Memory B cell (primary cell): ENCODE measurements at regions not wholly inside any gene's neighbourhood (a gene's known extent, or its start where the extent isn't known, plus 50 kb on each side); places are given as distances from the start of the nearest gene placed in this dataset.

ENCODE experiments used
- ATAC-seq: fragments of 150-1000 bp; cut with Tn5 transposase; 2 replicates; pipeline ENCODE4 v1.10.0; 2021; ENCODE audit warnings: low read depth, mild to moderate bottlenecking, moderate library complexity
- DNase-seq, 2 donors: peaks; one replicate each; pipeline ENCODE4 v3.0.0; 2022; ENCODE audit warnings: low spot score in 2 of 2
- H3K27ac Mint-ChIP-seq: one replicate; pipeline ENCODE4 v1.8.0; 2022; ENCODE audit warnings: mild to moderate bottlenecking, moderate library complexity, mixed read lengths
- H3K27me3 Mint-ChIP-seq: one replicate; pipeline ENCODE4 v1.8.0; 2022; ENCODE audit warnings: mixed read lengths
- H3K36me3 Mint-ChIP-seq: one replicate; pipeline ENCODE4 v1.8.0; 2022; ENCODE audit warnings: mild to moderate bottlenecking, mixed read lengths
- H3K4me1 Mint-ChIP-seq: one replicate; pipeline ENCODE4 v1.8.0; 2022; ENCODE audit warnings: mixed read lengths
- H3K4me3 Mint-ChIP-seq: one replicate; pipeline ENCODE4 v1.8.0; 2022; ENCODE audit warnings: mild to moderate bottlenecking, moderate library complexity, mixed read lengths
- H3K9me3 Mint-ChIP-seq: one replicate; pipeline ENCODE4 v1.8.0; 2022; ENCODE audit warnings: mixed read lengths

DNA sequence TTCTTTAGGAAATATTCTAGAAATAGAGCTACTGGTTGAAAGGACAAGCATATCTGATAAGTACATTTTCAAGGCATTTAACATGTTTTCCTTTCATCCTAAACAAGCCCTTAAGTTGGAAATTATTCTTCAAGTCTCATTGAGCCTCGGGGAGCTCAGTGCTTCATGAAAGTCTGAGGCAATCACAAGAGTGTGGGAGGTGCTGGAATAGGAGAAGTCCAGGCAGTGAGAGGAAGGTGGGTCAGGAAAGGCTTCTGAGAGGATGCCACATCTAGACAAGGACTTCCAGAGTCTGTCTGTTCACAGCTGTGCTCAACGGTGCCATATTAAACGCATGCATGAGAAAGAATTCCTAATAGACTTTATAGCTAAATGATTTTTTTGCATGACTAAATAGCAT is 69.8 kb downstream of the CD83 start:
- Mint-ChIP-seq H3K4me1 (no peaks in the 10 kb centered on the region), H3K27me3 (no peaks in the 10 kb centered on the region), H3K27ac (no peak overlapping the region)

DNA sequence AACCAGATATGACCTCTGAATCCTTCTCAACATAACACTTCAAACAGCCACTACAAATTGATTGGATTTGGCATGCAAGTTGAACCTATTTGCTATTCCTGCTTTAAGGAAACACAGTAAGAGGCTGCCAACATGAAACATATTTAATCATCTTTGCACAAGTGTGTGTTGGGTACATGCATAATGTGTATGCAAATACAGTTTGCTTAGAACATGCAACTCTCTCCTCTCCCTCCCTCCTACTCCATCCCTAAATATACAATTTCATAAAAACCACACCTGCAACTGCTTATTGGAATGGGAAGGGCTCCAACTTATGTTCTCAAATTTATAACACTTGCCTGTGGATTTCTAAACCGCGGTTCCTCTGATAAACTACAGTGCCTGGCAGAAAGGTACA is 71.5 kb downstream of the CD83 start:
- Mint-ChIP-seq H3K27me3 (no peaks in the 10 kb centered on the region), H3K27ac (no peak overlapping the region), H3K36me3 (peaks cover 9% of the 10 kb centered on the region), H3K4me1 (no peaks in the 10 kb centered on the region), H3K4me3 (no peak overlapping the region), H3K9me3 (no peaks in the 10 kb centered on the region)
- DNase-seq, result no peak
- no peak for ATAC-seq

More for the DNA sequence above, 69.8 kb downstream of the CD83 start:
- no peak for ATAC-seq
- no peak overlapping the region for H3K4me3 Mint-ChIP-seq
- H3K36me3 Mint-ChIP-seq, result peaks cover 9% of the 10 kb centered on the region
- no peak for DNase-seq
- no peaks in the 10 kb centered on the region for H3K9me3 Mint-ChIP-seq

- no peaks in the 10 kb centered on the region for H3K9me3 Mint-ChIP-seq
- no peaks in the 10 kb centered on the region for H3K27me3 Mint-ChIP-seq
- DNase-seq, result no peak
Observed at GRCh38 chr6:14190191-14190928, 72.8 kb downstream of the CD83 start.

DNA sequence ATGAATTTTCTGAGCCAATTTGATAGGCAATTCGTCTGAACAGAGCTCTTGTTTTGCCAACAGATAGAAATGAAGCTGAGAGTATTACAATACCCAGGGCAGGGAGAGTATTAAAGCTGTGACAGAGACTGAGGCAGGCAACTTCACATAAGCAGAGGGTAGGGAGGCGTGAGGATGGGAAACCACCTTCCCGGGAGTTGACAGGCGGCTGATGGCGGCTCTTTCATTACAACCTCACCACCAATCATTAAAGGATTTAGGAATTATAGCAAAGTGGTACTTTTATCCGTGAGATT is 73.3 kb downstream of the CD83 start:
- DNase-seq (no peak), ATAC-seq (no peak)
- Mint-ChIP-seq H3K36me3 (peaks cover 6% of the 10 kb centered on the region), H3K9me3 (no peaks in the 10 kb centered on the region), H3K27me3 (no peaks in the 10 kb centered on the region), H3K27ac (no peak overlapping the region), H3K4me1 (no peaks in the 10 kb centered on the region), H3K4me3 (no peak overlapping the region)

More at GRCh38 chr6:14190191-14190928, 72.8 kb downstream of the CD83 start:
- H3K27ac Mint-ChIP-seq, result no peak overlapping the region
- peaks cover 7% of the 10 kb centered on the region for H3K36me3 Mint-ChIP-seq
- H3K4me3 Mint-ChIP-seq, result no peak overlapping the region
- ATAC-seq, result no peak
- no peaks in the 10 kb centered on the region for H3K4me1 Mint-ChIP-seq

GRCh38 chr6:14191761-14192160 is 74.2 kb downstream of the CD83 start:
- Mint-ChIP-seq H3K36me3 (peaks cover 5% of the 10 kb centered on the region), H3K9me3 (no peaks in the 10 kb centered on the region), H3K27ac (no peak overlapping the region), H3K4me1 (no peaks in the 10 kb centered on the region), H3K4me3 (no peak overlapping the region), H3K27me3 (no peaks in the 10 kb centered on the region)
- no peak for DNase-seq
- no peak for ATAC-seq

DNA sequence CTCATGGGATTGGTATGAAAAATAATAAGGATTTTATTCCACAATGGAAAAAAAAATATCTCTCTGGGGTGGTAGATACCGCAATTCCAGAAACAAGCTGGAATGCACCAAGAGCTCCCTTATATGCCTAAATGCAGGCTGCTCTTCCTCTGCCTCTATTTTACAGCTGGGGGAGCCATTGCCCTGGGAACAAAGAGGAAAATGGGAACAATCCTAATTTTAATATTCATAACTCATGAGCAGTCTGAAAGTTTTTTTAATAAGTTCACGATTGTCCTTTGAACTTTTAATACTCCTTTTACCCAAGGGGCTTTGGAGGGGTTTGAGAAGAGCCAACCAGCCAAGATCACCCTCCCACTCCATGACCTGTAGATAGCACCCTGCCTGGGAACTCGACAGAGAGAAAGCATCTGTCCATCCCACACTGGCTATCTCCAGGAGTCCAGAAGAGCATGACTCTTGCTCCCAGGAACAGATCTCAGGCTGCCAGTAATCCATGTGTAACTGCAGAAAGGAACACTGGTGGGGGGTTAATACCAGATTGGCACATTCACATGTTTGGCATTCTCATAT is 74.7 kb downstream of the CD83 start:
- H3K9me3 Mint-ChIP-seq, result no peaks in the 10 kb centered on the region
- DNase-seq (no peak), ATAC-seq (no peak)
- H3K27me3 Mint-ChIP-seq, result no peaks in the 10 kb centered on the region
- no peaks in the 10 kb centered on the region for H3K4me1 Mint-ChIP-seq
- H3K4me3 Mint-ChIP-seq, result no peak overlapping the region
- H3K27ac Mint-ChIP-seq, result no peak overlapping the region
- H3K36me3 Mint-ChIP-seq, result peaks cover 5% of the 10 kb centered on the region

DNA sequence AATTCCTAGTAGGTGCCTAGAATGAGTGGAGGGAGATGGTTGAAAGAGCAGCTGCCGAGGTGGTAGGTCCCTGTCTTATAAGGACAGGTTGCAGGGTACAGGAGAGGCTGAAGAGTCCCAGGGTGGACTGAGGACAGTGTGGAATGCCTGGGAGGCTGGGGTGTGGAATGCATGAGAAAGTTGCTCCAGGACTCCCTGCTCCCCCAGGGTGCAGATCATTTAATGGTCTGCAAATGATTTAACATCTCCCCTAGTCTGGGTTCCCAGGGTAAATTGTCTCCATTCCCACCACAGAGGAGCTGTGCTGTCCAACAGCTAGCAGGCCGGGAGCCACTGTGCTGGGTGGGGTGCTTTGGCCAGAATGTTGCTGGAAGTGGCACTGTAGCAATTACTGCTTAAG is 76.0 kb downstream of the CD83 start:
- Mint-ChIP-seq H3K27ac (no peak overlapping the region), H3K9me3 (no peaks in the 10 kb centered on the region), H3K4me3 (no peak overlapping the region), H3K4me1 (no peaks in the 10 kb centered on the region), H3K27me3 (no peaks in the 10 kb centered on the region), H3K36me3 (peaks cover 5% of the 10 kb centered on the region)
- ATAC-seq, result no peak
- DNase-seq, result no peak

GRCh38 chr6:14194483-14194882 is 76.9 kb downstream of the CD83 start:
- H3K36me3 Mint-ChIP-seq, result peaks cover 6% of the 10 kb centered on the region
- H3K4me1 Mint-ChIP-seq, result no peaks in the 10 kb centered on the region
- ATAC-seq (no peak), DNase-seq (no peak)
- H3K27me3 Mint-ChIP-seq, result no peaks in the 10 kb centered on the region
- peaks cover 3% of the 10 kb centered on the region for H3K9me3 Mint-ChIP-seq
- no peak overlapping the region for H3K4me3 Mint-ChIP-seq
- H3K27ac Mint-ChIP-seq, result no peak overlapping the region

DNA sequence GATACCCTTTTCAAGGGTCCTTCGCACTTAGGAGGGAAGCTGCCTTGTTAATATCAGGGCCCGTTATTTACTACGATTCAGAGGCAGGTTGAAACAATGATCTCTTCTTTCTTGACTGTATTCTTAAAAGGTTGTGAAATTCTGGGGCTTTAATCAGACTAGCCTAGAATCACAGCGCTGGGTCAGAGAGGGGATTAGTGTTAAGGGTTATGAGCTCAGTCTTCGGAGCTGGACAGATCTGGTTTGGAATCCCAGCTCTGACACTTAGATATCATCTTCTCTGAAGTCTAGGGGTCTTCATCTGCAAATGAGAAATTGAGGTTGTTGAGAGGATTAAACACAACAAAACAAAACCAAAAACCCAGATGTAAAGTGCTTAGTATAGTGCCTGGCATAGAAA is 77.4 kb downstream of the CD83 start:
- Mint-ChIP-seq H3K9me3 (peaks cover 3% of the 10 kb centered on the region), H3K4me3 (no peak overlapping the region), H3K27me3 (no peaks in the 10 kb centered on the region), H3K27ac (no peak overlapping the region), H3K4me1 (no peaks in the 10 kb centered on the region), H3K36me3 (peaks cover 4% of the 10 kb centered on the region)
- no peak for DNase-seq
- no peak for ATAC-seq

GRCh38 chr6:14196026-14196425 is 78.5 kb downstream of the CD83 start:
- Mint-ChIP-seq H3K4me3 (no peak overlapping the region), H3K36me3 (peaks cover 4% of the 10 kb centered on the region), H3K4me1 (no peaks in the 10 kb centered on the region), H3K27me3 (no peaks in the 10 kb centered on the region), H3K27ac (no peak overlapping the region), H3K9me3 (peaks cover 3% of the 10 kb centered on the region)
- no peak for ATAC-seq
- no peak for DNase-seq

DNA sequence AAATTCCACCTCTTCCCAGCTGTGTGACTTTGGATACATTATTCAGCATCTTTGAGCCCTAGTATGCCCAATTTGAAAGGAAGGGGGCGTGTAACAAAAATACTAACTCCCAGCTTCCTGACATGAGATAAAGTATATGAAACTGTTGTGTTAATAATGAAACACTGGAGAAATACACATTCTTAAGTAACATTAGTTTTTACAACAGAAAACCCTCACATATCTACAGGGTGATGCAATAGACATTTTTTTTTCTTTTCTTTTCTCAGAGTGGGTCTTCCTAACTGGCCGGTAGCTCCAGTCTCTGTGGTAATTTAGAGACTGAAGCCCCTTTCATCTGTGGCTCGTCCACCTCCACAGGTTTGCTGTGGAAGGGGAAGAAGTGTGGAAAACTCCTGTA is 79.5 kb downstream of the CD83 start:
- H3K27me3 Mint-ChIP-seq, result no peaks in the 10 kb centered on the region
- ATAC-seq, result no peak
- H3K36me3 Mint-ChIP-seq, result peaks cover 5% of the 10 kb centered on the region

GRCh38 chr6:14200047-14200446 is 82.5 kb downstream of the CD83 start:
- peaks cover 4% of the 10 kb centered on the region for H3K4me1 Mint-ChIP-seq
- H3K27me3 Mint-ChIP-seq, result no peaks in the 10 kb centered on the region
- H3K27ac Mint-ChIP-seq, result no peak overlapping the region
- no peak overlapping the region for H3K4me3 Mint-ChIP-seq
- DNase-seq, result no peak
- peaks cover 3% of the 10 kb centered on the region for H3K9me3 Mint-ChIP-seq
- H3K36me3 Mint-ChIP-seq, result peaks cover 8% of the 10 kb centered on the region
- ATAC-seq, result no peak

More for the DNA sequence above, 79.5 kb downstream of the CD83 start:
- peaks cover 1% of the 10 kb centered on the region for H3K4me1 Mint-ChIP-seq
- H3K9me3 Mint-ChIP-seq, result peaks cover 3% of the 10 kb centered on the region
- no peak overlapping the region for H3K27ac Mint-ChIP-seq
- no peak overlapping the region for H3K4me3 Mint-ChIP-seq
- no peak for DNase-seq

GRCh38 chr6:14202947-14203346 is 85.4 kb downstream of the CD83 start:
- Mint-ChIP-seq H3K9me3 (peaks cover 3% of the 10 kb centered on the region), H3K36me3 (peaks cover 8% of the 10 kb centered on the region), H3K4me3 (no peak overlapping the region), H3K4me1 (peaks cover 4% of the 10 kb centered on the region), H3K27ac (no peak overlapping the region), H3K27me3 (no peaks in the 10 kb centered on the region)
- DNase-seq (no peak), ATAC-seq (no peak)

DNA sequence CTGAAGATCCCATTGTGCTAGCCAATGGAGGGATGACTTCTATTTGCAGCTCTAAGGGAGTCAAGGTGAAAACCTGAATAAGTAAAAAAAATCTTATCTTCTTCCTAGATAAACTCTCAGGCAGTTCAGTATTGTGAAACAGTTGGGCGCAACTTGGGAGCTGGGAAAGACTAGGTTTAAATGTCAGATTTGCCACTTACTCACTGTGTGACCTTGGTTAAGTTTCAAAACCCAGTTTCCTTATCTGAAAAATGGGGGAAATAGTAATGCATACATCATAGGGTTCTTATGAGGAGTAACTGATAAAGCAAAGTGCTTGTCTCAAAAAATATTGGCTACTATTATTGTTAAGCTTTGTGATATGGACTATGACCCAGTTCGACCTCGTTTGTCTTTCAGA is 88.8 kb downstream of the CD83 start:
- ATAC-seq (no peak), DNase-seq (no peak)
- Mint-ChIP-seq H3K27me3 (no peaks in the 10 kb centered on the region), H3K36me3 (peaks cover 5% of the 10 kb centered on the region), H3K9me3 (no peaks in the 10 kb centered on the region), H3K4me3 (no peak overlapping the region), H3K27ac (no peak overlapping the region), H3K4me1 (peaks cover 14% of the 10 kb centered on the region)

GRCh38 chr6:14207448-14207847 is 89.9 kb downstream of the CD83 start:
- Mint-ChIP-seq H3K27ac (no peak overlapping the region), H3K4me1 (peaks cover 16% of the 10 kb centered on the region), H3K27me3 (no peaks in the 10 kb centered on the region), H3K36me3 (no peaks in the 10 kb centered on the region), H3K9me3 (no peaks in the 10 kb centered on the region), H3K4me3 (no peak overlapping the region)
- DNase-seq (no peak), ATAC-seq (no peak)
